ENCODE measurements at regions not wholly inside any gene's neighbourhood (a gene's known extent, or its start where the extent isn't known, plus 50 kb on each side); places are given as distances from the start of the nearest gene placed in this dataset.

DNA sequence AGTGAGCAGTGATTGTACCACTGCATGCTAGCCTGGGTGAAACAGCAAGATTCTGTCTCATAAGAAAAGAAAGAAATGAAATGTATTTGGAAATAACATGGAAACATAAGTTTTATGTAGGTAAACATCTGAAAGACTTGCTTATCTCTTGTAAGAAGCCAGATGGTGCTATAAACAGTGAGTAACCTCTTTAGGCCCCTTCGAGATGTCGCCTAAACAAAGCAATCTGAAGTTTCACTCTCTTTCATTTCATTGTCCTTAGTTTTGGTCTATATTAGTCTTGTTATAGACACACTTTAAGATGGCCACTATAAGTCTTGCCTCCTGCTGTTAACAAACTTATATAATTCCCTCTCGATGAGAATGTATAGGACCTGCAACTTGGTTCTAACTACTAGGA lies 472.6 kb upstream of the ATP2B1 start:
- ChIA-PET POLR2A (no interaction called here), CTCF (no interaction called here)
- no peaks in the 10 kb centered on the region for H3K4me1 Mint-ChIP-seq (ENCODE audit: low read depth)
- no peak for DNase-seq
- no peaks in the 10 kb centered on the region for H3K36me3 Mint-ChIP-seq (ENCODE audit: low read depth)
- H3K9me3 Mint-ChIP-seq (ENCODE audit: insufficient read depth), result peaks cover 13% of the 10 kb centered on the region
- no peak overlapping the region for H3K4me3 Mint-ChIP-seq
- no peak overlapping the region for H3K27ac Mint-ChIP-seq
- no peaks in the 10 kb centered on the region for H3K27me3 Mint-ChIP-seq (ENCODE audit: low read depth)
- no peak for ATAC-seq

DNA sequence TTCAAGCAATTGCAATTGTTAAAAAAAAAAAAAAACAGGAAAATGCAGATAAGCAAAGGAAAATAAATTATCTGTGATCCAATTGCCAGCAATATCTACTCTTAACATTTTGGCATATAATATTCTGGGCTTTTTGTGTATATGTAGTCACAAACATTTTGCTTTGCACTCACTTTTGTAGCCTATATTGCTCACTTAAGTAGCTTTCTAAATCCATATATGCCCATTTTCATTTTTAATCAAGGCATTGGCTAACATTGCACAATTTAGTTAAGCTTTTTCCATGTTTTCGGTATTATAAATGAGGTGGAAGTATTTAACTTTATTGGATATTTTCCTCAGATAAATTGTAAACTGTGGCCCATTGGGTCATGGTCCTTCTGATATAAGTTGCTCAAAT lies 466.3 kb upstream of the ATP2B1 start:
- ChIA-PET CTCF (no interaction called here), POLR2A (no interaction called here)
- Mint-ChIP-seq H3K27me3 (ENCODE audit: low read depth) (peaks cover 2% of the 10 kb centered on the region), H3K4me3 (no peak overlapping the region), H3K9me3 (ENCODE audit: insufficient read depth) (no peaks in the 10 kb centered on the region), H3K36me3 (ENCODE audit: low read depth) (no peaks in the 10 kb centered on the region), H3K27ac (no peak overlapping the region), H3K4me1 (ENCODE audit: low read depth) (no peaks in the 10 kb centered on the region)
- DNase-seq, result no peak
- no peak for ATAC-seq

DNA sequence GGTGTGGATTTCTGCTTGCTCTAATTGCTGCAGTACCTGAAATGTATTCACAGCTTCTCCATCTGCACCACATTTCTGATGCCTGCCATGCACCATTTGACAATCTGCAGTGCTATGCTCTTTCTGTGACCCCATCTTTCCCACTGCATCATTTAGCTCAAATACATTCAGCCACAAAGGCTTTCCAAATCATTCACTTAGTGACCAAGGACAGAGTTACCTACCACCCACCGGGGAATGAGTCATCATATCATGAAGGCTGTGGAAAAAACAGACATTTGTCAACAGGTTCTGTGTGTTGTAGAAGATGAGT lies 465.5 kb upstream of the ATP2B1 start:
- Mint-ChIP-seq H3K36me3 (ENCODE audit: low read depth) (no peaks in the 10 kb centered on the region), H3K27me3 (ENCODE audit: low read depth) (peaks cover 2% of the 10 kb centered on the region), H3K4me3 (no peak overlapping the region), H3K27ac (no peak overlapping the region), H3K4me1 (ENCODE audit: low read depth) (no peaks in the 10 kb centered on the region), H3K9me3 (ENCODE audit: insufficient read depth) (no peaks in the 10 kb centered on the region)
- CTCF ChIA-PET, result no interaction called here
- POLR2A ChIA-PET, result interaction anchor here (0.6 kb wide), 1 partner anchor 10 kb away, joined by 3 read pairs; no protein-coding TSS in a partner anchor
- DNase-seq (no peak), ATAC-seq (no peak)

DNA sequence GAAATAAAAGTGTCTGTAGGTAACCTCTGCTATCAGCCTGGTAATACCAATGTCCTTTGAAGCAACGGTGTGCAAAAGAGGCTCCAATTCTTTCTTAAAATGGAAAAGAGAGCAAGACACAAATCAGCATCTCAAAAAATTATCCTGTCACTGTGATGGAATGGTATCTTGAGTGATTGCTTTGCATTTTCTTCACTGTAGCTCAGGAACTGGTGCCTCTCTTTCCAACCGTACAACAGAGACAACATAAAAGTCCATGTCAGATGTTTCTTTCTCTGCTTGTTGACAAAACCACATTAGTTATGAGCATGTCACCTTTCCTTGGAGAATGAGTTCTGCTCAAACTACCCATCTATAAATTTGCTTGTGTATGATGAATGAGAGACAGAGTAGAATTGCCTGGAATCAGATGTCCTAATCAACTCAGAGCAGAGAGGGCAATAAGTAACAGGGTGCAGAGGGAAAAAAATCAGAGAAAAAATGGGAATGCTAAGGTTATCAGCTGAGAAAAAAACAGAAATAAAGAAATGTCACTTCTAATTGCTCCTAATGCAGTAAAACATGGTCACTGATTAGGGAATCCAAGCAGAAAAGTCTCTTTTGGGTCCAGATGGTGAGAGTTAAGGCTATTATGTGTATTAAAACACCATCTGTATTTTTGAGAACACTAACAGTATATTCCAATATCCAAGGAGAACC lies 465.0 kb upstream of the ATP2B1 start:
- H3K27ac Mint-ChIP-seq, result no peak overlapping the region
- DNase-seq (no peak), ATAC-seq (no peak)
- H3K4me1 Mint-ChIP-seq (ENCODE audit: low read depth), result no peaks in the 10 kb centered on the region
- ChIA-PET CTCF (no interaction called here), POLR2A (interaction anchor here (0.6 kb wide), 1 partner anchor 10 kb away, joined by 3 read pairs; no protein-coding TSS in a partner anchor)
- H3K9me3 Mint-ChIP-seq (ENCODE audit: insufficient read depth), result no peaks in the 10 kb centered on the region
- H3K4me3 Mint-ChIP-seq, result no peak overlapping the region
- no peaks in the 10 kb centered on the region for H3K36me3 Mint-ChIP-seq (ENCODE audit: low read depth)
- peaks cover 2% of the 10 kb centered on the region for H3K27me3 Mint-ChIP-seq (ENCODE audit: low read depth)

DNA sequence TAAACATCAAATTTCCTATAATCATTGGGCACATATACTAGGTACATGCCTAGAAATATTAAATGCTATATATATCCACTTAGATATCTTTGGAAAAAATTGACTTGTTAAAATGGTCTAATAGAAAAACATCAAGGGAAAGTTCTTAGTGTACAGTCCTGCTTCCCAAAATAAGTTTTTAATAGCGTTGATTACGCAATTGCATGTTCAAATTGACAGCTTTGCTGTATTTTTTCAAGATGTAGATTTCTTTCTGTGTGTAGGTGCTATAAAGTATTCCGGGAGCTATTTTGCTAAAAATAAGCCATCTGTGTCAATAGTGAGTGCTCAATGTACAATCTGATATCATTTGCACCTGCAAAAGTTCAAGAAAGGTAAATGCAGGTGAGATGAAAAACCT lies 463.9 kb upstream of the ATP2B1 start:
- ChIA-PET POLR2A (no interaction called here), CTCF (interaction anchor here (1.3 kb wide), 1 partner anchor 702 kb away, joined by 3 read pairs; no protein-coding TSS in a partner anchor)
- no peaks in the 10 kb centered on the region for H3K4me1 Mint-ChIP-seq (ENCODE audit: low read depth)
- H3K27me3 Mint-ChIP-seq (ENCODE audit: low read depth), result peaks cover 2% of the 10 kb centered on the region
- DNase-seq (no peak), ATAC-seq (no peak)
- no peak overlapping the region for H3K4me3 Mint-ChIP-seq
- H3K27ac Mint-ChIP-seq, result no peak overlapping the region
- no peaks in the 10 kb centered on the region for H3K36me3 Mint-ChIP-seq (ENCODE audit: low read depth)
- no peaks in the 10 kb centered on the region for H3K9me3 Mint-ChIP-seq (ENCODE audit: insufficient read depth)

DNA sequence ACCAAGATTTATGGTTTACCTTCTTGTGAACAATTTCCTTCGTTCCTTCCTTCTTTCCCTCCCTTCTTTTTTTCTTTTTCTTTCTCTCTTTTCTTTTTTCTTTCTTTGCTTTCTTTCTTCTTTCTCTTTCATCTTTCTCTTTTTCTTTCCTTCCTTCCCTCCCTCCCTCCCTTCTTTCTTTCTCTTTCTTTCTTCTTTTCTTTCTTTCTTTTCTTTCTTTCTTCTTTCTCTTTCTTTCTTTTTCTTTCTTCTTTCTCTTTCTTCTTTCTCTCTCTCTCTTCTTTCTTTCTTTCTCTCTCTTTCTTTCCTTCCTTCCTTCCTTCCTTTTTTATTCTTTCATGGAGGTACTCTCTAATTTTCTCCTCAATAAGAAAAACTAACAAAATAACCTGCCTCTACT lies 462.1 kb upstream of the ATP2B1 start:
- no peaks in the 10 kb centered on the region for H3K4me1 Mint-ChIP-seq (ENCODE audit: low read depth)
- peaks cover 2% of the 10 kb centered on the region for H3K27me3 Mint-ChIP-seq (ENCODE audit: low read depth)
- H3K9me3 Mint-ChIP-seq (ENCODE audit: insufficient read depth), result no peaks in the 10 kb centered on the region
- POLR2A ChIA-PET, result no interaction called here
- H3K36me3 Mint-ChIP-seq (ENCODE audit: low read depth), result no peaks in the 10 kb centered on the region
- H3K27ac Mint-ChIP-seq, result no peak overlapping the region
- ATAC-seq (no peak), DNase-seq (no peak)
- CTCF ChIA-PET, result no interaction called here
- no peak overlapping the region for H3K4me3 Mint-ChIP-seq

DNA sequence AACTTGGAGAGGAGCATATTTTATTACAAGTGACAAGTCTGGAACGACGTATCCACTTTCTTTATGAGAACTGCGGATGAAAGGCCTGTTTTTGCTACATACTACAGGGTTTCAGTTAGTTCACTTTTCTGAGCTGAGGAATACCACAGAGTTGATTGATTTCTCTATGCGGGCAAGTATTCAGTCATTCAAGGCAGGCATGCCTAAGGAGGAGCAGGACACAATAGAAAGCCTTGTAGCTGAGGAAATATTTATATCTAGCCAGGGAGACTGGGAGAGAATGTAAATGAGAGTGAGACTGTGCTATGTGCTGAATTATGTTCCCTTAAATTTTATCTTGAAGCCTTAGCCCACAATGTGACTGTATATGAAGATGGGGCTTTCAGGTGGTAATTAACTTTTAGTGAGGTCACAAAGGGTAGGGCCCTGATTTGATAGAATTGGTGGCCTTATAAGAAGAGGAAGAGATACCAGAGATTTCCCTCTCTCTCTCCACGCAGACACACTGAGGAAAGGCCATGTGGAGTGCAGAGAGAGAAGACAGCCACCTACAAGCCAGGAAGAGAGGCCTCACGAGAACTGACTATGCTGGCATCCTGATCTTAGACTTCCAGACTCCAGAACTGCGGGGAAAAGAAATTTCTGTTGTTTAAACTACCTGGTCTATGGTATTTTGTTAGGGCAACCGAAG lies 459.0 kb upstream of the ATP2B1 start:
- ChIA-PET CTCF (no interaction called here), POLR2A (no interaction called here)
- no peaks in the 10 kb centered on the region for H3K9me3 Mint-ChIP-seq (ENCODE audit: insufficient read depth)
- no peaks in the 10 kb centered on the region for H3K36me3 Mint-ChIP-seq (ENCODE audit: low read depth)
- DNase-seq (no peak), ATAC-seq (no peak)
- no peak overlapping the region for H3K27ac Mint-ChIP-seq
- no peak overlapping the region for H3K4me3 Mint-ChIP-seq
- no peaks in the 10 kb centered on the region for H3K27me3 Mint-ChIP-seq (ENCODE audit: low read depth)
- no peaks in the 10 kb centered on the region for H3K4me1 Mint-ChIP-seq (ENCODE audit: low read depth)

DNA sequence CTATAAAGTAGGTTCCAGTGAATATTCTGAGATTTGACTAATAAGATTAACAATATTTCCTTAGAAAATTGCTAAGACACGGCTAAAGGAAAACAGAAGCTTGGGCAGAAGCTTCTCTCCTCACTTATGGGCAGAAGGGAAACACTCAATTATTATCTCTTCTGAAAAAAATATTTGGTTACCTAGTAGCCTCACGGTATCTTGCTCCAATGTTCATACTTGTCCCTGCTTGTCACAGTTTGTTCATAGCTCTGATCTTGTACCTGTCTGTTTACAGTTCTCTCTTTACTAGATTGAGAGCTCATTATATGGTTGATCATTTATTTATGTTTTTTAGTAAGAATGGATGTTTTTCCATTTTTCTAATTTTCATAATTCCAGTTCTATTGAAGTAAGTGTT lies 458.0 kb upstream of the ATP2B1 start:
- Mint-ChIP-seq H3K36me3 (ENCODE audit: low read depth) (no peaks in the 10 kb centered on the region), H3K4me3 (no peak overlapping the region)

DNA sequence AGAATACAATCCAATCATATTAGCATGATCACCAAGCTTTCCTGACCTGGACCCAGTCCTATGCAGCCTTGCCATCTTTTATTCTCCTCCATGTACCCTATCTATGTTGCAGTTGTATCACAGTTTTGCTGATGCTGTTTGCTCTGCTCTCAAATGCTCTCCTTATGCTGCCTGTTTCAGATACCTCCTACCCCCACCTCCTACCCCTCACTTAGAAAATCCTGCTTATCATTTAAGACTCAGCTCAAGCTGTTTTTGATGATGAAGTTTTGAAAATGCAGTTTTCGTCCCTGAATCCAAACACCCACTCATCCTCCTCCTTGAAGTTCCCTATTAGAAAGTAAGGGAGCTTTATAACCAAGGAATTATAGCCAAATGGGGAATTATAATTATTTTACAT lies 457.4 kb upstream of the ATP2B1 start:
- H3K9me3 Mint-ChIP-seq (ENCODE audit: insufficient read depth), result no peaks in the 10 kb centered on the region
- H3K4me1 Mint-ChIP-seq (ENCODE audit: low read depth), result no peaks in the 10 kb centered on the region
- no peaks in the 10 kb centered on the region for H3K27me3 Mint-ChIP-seq (ENCODE audit: low read depth)
- no peak overlapping the region for H3K4me3 Mint-ChIP-seq
- POLR2A ChIA-PET, result no interaction called here
- CTCF ChIA-PET, result no interaction called here
- H3K36me3 Mint-ChIP-seq (ENCODE audit: low read depth), result no peaks in the 10 kb centered on the region
- DNase-seq, result no peak
- no peak overlapping the region for H3K27ac Mint-ChIP-seq
- ATAC-seq, result no peak

More for the DNA sequence above, 458.0 kb upstream of the ATP2B1 start:
- CTCF ChIA-PET, result no interaction called here
- no peaks in the 10 kb centered on the region for H3K4me1 Mint-ChIP-seq (ENCODE audit: low read depth)
- H3K27ac Mint-ChIP-seq, result no peak overlapping the region
- POLR2A ChIA-PET, result no interaction called here
- no peak for ATAC-seq
- H3K27me3 Mint-ChIP-seq (ENCODE audit: low read depth), result no peaks in the 10 kb centered on the region
- no peak for DNase-seq
- H3K9me3 Mint-ChIP-seq (ENCODE audit: insufficient read depth), result no peaks in the 10 kb centered on the region

DNA sequence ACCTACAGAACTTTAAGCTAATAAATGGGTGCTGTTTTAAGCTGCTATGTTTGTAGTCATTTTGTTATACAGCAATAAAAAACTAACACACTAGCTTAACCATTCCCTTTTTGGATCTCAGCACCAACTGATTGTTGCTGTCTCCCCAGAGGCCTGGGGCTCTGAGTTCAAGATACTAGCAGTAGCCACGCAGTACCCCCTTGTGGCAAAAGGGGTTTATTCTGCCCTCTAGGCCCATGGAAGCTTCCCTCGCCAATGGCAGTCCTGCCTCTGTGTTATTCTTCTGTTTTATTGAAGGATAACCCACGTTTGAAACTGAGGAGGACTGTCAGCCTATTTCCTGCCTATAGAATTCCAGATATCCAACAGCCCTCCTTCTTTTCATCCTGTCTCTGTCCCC lies 455.3 kb upstream of the ATP2B1 start:
- ATAC-seq (no peak), DNase-seq (no peak)
- Mint-ChIP-seq H3K4me3 (no peak overlapping the region), H3K4me1 (ENCODE audit: low read depth) (no peaks in the 10 kb centered on the region), H3K9me3 (ENCODE audit: insufficient read depth) (no peaks in the 10 kb centered on the region), H3K27ac (no peak overlapping the region), H3K27me3 (ENCODE audit: low read depth) (no peaks in the 10 kb centered on the region), H3K36me3 (ENCODE audit: low read depth) (no peaks in the 10 kb centered on the region)
- CTCF ChIA-PET, result interaction anchor here (1.6 kb wide), 1 partner anchor 625 kb away, joined by 3 read pairs; no protein-coding TSS in a partner anchor
- POLR2A ChIA-PET, result interaction anchor here (0.6 kb wide), 1 partner anchor 10 kb away, joined by 3 read pairs; no protein-coding TSS in a partner anchor

DNA sequence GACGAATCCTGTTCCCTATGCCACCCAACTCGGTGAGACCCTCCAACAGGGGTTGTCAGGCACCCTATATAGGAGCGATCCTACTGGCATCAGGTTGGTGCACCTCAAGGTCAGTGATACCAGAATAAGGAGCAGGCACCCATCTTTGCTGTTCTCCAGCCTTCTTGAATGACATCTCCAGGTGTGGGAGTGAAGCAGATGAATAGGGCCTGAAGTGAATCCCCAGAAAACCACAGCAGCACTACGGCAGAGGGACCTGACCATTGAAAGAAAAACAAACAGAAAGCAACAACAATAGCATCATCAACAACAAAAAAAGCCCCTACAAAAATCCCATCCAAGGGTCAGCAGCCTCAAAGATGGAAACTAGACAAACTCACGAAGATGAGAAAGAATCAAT lies 445.2 kb upstream of the ATP2B1 start:
- H3K4me3 Mint-ChIP-seq, result no peak overlapping the region
- no peaks in the 10 kb centered on the region for H3K27me3 Mint-ChIP-seq (ENCODE audit: low read depth)
- ATAC-seq, result no peak
- no peak for DNase-seq
- no peaks in the 10 kb centered on the region for H3K36me3 Mint-ChIP-seq (ENCODE audit: low read depth)
- H3K27ac Mint-ChIP-seq, result no peak overlapping the region
- no peaks in the 10 kb centered on the region for H3K9me3 Mint-ChIP-seq (ENCODE audit: insufficient read depth)
- ChIA-PET CTCF (no interaction called here), POLR2A (no interaction called here)
- H3K4me1 Mint-ChIP-seq (ENCODE audit: low read depth), result peaks cover 5% of the 10 kb centered on the region

DNA sequence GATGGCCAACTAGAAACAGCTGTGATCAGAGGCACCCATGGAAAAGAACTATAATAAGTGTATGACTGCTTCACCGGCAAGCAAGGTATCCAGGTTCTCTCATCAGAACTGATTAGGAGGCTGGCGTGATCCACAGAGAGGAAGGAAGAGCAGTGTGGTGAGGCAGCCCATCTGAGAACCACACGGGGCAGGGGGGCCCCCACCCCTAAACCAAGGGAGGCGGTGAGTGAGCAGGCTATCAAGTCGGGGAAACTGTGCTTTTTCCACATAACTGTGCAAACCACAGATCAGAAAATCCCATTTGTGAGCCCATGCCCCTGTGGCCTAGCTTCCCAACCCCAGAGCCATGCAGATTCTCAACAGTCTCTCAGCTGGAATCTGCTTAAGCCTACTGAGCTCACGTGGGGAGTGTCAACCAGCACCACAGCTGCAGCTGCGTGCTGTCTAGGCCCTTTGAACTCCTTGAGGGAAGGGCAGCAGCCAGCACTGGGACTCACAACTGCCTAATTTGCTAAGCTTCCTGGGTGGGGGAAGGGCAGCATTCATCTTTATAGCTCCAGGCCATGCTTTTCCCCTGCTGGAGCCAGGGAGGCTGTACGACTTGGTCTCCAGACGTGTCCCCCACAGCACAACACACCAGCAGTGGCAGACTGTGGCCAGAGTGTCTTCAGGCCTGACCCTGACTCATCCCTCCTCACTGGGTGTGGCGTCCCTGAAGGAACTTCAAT lies 444.4 kb upstream of the ATP2B1 start:
- ATAC-seq (no peak), DNase-seq (no peak)
- POLR2A ChIA-PET, result no interaction called here
- CTCF ChIA-PET, result interaction anchor here (0.6 kb wide), 1 partner anchor 334 kb away, joined by 3 read pairs; no protein-coding TSS in a partner anchor
- no peak overlapping the region for H3K4me3 Mint-ChIP-seq
- H3K27me3 Mint-ChIP-seq (ENCODE audit: low read depth), result no peaks in the 10 kb centered on the region
- peaks cover 5% of the 10 kb centered on the region for H3K4me1 Mint-ChIP-seq (ENCODE audit: low read depth)
- no peak overlapping the region for H3K27ac Mint-ChIP-seq
- no peaks in the 10 kb centered on the region for H3K9me3 Mint-ChIP-seq (ENCODE audit: insufficient read depth)
- H3K36me3 Mint-ChIP-seq (ENCODE audit: low read depth), result no peaks in the 10 kb centered on the region
